GM21423 (cell line): ENCODE measurements at regions not wholly inside any gene's neighbourhood (a gene's known extent, or its start where the extent isn't known, plus 50 kb on each side); places are given as distances from the start of the nearest gene placed in this dataset.

Experiments used
- ATAC-seq: cut with Tn5 transposase; IDR thresholded peaks from one replicate; pipeline ENCODE4 v1.9.1; 2021; ENCODE audit warnings: mild to moderate bottlenecking, moderate library complexity; ENCODE audit not compliant: unreplicated experiment

DNA sequence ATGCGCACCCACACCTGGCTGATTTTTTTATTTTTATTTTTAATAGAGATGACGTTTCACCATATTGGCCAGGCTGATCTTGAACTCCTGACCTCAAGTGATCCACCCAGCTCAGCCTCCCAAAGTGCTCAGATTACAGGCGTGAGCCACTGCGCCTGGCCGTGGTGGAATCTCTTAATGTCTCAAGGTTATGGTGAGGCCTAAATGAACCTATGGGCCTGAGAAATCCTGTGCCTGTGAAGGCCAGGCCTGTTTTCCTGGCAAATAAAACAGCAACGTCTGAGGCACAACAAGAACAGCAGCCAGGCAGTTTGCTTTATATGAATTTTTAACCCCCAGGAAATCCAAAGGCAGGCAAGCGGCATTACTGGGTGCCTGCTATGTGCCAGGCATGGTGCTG, 297.5 kb upstream of the ZMIZ1 start:
- no peak for ATAC-seq

DNA sequence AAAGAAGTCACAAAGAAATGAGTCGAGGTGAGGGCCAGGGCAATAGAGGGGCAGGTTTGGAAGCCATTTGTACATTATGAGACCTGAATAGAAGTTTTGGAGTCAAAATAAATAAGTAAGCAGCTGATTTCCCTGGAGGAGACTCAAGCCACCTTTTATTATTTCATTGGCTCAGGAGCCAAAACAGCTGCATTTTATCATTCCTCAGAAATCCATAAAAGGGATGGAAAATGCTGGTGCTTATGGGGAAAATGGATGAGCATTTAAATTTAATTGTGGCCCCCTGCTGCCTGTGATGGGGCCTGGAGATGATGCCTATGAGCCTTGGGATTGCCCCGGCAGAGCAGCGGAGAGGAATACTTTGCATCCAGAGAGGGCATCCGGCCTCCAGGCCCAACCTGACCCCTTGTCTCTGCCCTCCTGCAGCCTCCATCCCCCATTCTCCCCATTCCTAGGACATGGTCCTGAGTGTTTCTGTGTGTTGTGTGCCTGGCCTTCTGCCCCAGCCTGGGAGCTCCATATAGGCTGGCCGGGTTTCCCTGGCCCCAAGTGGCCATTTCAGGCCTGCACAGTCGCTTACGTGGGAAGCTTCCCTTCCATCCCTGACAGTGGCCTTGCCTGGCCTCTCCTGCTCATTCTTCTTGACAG, 296.8 kb upstream of the ZMIZ1 start:
- ATAC-seq: no peak

DNA sequence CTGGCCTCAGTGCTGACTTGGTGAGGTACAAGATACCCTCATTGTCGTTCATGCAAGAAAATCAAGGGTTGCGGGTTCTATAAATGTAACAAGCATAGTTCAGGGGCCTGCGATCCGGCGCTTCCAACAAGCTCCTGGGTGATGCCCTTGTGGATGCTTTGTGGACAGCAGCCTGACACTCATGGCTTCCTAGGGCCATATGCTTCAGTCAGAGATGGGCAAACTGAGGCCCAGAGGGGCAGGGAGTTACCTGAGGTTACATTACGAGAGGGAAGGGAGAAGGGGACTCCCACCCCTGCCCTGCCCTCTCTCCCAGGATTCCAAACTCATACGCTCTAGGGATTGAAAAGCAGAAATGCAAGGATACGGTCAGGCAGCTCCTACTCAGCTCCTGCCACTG, 296.3 kb upstream of the ZMIZ1 start:
- ATAC-seq: no peak

DNA sequence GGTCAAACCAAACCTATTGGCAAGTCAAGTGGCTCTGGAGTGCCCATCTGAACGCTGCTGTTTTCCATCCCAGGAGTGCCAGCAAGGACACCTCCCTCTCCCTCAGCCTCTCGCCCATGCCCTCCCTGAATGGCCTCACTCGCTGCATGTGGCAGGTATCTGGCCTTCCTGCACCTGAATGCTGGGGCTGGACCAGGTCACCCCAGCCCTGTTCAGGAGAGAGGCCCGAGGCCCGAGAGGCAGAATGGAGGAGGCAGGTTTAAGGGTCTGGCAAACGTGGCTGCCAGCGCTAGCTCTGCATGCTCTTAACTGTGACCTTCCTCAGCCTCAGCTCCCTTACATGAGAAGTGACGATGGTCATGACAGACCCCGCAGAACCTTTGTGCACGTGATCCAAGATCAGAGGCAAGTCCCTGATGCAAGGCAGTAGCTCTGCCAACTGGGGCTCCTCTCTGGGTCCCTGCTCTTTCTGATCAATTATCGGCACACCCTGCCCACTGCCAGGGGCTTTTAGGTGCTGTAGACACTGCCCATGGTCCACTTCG, 295.7 kb upstream of the ZMIZ1 start:
- no peak for ATAC-seq

DNA sequence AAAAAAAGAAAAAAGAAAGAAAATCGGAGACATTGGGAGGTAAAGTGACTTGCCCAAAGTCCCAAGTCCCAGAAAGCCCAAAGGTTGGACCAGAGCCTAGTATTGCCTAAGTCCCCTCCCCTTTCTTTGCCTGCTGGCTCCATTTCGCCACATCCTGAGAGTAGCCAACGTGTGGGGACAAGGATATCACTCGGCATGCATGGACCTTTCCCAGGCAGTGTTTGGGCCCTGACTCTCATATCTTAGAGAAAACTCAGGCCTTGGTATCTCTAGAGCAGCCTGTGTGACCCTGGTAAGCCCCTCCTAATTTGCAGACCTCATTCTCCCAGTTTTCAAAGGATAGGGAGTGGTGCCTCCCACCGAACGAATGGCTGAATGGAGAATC, 294.2 kb upstream of the ZMIZ1 start:
- no peak for ATAC-seq

DNA sequence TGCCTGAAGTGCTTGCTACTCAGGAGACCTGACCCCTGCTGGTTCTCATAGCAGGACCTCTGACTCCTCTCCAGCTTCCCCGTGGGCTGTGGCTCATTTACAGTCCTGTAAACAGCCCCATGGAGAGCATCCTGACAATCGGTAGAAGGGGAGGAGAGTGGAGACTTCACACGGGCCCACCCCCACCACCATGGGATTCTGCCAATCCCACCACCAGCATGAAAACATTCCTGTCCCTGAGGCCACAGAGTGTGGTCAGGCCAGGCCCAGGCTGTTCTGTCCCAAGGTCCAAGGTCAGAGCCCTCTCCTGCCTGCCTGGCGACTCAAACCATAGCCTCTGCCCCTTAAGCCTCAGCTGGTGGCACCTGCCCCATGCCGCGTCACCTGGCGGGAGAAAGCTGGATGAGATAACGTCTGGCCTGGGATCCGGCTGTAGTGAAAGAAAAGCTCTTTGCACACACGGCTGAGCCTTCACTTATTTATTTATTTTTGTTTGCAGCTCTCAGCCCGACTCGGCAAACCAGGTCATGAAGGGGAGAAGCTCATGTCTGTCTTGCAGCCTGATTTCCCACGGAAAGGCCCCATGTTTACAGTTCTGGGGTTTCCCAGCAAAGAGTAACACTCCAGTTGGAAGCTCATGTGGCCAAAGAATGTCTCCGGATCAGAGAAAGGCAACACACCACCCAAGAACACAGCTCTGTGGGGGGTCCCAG, 293.6 kb upstream of the ZMIZ1 start:
- ATAC-seq: no peak

DNA sequence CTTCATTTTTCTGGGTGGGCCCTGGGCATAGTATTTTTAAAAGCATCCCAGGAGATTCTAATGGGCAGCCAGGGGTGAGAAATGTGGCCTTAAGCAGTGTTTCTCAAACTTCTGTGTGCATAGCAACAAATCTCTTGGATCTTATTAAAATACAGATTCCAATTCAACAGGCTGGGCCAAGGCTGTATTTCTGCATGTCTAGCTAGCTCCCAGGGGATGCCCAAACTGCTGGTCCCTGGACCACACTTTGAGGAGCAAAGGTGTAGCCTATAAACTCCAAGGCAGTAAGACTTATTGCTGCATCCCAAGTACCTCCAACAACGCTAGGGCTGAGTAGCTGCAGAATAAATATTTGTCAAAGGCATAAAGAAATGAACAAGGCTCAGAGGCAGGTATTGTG, 292.9 kb upstream of the ZMIZ1 start:
- ATAC-seq: no peak

DNA sequence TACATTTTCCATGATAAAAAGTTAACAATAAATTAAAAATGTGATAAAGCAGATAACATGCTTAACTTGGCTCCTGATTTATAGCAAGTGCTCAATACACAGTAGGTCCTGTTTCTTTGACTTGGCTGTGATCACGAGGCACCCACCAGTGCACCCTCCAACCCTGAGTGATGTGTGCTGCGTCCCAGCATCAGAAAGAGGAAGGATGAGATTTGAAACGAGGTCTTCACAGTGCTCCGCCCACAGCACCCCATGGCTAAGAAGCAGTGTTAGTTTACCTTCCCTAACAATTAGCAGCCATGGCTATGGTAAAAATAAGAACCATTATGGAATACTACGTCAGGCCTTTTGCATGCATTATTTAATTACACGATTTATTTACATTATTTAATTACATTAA, 292.0 kb upstream of the ZMIZ1 start:
- ATAC-seq: no peak

DNA sequence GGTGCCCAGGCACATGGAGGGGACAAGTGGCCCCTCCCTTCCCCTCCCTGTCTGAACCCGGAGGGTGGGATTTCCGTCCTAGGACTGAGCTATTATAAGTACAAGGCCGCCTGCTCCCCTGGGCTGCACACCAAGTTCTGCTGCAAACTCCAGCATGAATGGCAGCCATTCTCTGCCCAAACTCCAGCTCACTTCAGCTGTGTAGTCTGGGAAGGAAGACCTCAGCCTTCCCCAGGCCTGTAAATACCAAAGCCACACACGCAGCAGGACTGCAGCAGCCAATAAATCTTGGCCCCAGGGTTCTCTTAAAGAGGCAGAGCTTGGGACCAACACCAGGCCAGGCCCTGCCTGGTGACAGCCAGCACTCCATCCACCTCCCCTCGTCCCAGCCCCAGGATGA, 291.3 kb upstream of the ZMIZ1 start:
- no peak for ATAC-seq

DNA sequence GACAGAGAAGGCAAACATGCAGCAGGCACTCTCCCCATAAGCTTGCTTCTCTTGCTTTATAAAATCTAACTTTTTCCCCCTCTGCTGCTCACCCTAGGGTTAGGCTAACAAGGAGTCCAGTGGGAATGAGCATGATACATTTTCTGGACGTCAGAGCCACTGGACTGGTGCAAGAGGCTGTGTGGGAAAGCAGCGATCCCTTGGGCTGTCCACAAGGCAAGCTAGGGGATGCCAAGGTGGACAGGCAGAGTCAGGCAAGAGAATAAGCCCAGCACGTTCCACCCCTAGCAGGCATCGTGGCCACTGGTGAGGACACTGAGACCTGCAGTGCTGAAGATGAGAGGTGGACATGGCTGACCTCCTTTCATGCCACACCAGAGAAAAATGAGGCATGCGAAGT, 290.9 kb upstream of the ZMIZ1 start:
- no peak for ATAC-seq

DNA sequence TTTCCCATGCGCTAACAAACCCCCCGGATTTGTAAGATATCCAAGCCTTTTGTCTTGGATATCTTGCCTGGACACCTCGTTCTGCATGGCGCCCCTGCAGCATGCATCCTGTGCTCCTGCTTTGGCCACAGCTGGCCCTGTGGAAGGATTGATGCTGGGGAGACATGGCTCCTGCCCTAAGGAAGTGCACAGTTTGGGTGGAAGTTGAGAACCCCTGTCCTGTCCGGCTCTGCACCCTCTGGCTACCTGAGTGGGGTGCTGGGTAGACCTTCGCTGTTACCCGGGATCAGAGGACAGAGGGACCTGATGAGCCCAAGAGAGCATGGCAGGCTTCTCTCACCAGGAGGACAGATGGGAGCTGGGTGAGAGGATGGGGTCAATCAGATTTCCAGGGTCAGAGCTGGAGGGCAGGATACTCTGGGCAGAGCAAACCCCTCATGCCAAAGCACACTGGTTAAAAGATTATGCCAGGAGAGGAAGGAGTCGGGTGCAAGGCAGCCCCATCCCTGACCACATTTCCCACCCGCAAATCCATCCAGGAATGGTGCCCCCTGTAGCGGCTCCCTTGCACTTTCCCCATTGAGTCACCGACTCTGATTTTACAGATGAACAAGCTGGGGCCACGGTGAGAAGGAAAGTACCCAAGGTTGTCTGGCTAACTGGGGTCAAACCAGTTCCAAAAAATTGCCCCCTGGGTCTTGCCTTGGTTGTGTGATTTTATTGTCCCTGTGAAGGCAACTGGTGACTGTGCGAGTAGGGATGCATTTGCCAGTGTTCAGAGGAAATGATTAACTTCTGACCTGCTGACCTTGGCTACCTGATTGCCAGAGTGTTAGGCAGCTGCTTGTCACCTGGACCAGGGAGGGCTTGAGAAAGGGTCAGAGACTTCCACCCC, 290.1 kb upstream of the ZMIZ1 start:
- ATAC-seq: no peak

DNA sequence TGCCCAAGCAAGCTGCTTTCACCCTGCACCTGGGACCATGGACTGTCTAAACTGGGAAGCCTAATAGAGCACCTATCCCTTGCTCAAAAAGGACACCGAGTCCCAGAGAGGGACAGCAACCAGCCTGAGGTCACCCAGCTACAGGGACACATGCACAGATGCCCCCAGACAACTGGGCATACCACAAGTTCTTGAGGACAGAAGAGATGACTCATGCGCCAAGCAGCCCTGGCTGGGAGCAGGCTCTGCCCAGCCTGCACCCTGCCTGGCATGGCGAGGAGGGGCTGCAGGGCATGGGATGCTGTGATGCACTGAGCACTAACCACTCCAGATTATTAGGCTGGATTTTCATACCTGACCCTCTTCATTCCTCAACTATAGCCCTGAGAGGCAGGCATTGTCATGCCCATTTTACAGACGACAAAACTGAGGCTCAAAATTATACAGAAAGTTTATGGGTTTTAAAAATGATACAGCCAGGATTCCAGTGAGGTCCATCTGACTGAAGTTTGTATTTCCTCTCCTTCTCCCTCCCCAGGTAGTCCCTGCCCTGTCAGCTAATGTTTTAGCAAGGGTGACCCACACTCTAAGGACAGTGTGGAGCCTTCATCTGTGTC, 289.3 kb upstream of the ZMIZ1 start:
- no peak for ATAC-seq

DNA sequence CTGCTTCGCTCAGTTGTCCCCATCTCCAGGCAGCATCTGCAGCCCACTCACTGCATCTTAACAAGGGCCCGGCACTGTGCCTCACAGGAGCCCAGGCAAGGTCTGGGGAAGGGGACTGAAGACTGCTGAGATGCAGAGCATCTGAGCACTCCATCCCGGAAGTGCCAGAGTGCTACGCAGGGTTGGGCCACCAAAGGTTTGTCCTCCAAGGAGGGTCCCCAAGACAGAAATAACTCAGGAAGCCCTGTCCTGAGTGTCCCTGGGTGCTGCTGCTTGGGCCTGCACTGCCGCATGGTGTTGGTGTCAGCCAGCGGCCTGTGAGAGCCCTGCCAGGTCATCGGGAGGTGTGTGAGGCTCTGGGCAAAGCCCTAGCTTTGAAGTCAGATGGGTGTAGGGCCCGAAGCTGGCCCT, 288.2 kb upstream of the ZMIZ1 start:
- no peak for ATAC-seq

DNA sequence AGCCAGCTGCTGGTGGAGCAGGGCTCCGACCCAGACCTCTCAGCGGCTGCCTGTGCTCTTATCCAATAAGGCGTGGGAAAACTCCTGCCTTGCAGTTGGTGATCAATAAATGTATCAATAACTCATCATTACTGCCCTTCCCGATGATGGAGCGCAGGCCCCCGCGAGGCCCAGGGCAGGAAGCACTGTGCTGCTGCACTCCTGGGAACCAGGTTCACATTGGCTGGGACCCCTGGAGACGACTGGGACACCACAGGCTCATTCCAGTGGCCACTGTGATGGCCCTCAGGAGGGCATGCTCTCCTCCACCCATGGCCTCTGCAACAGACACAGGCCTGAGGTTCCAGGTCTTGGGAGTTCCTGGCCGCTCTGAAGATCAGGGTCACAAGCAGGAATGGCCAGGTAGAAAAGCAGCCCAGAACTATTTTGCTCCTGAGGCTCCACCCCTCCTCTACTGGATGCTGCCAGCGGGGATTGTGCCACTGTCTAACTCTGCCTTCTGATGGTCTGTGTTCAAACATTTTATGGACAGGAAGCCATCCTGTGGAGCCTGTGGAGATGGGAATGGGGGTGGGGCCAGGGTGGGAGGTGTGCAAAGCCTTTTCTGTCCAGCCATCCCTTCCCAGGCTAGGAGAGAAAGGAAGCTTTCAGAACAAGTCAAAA, 287.4 kb upstream of the ZMIZ1 start:
- no peak for ATAC-seq

DNA sequence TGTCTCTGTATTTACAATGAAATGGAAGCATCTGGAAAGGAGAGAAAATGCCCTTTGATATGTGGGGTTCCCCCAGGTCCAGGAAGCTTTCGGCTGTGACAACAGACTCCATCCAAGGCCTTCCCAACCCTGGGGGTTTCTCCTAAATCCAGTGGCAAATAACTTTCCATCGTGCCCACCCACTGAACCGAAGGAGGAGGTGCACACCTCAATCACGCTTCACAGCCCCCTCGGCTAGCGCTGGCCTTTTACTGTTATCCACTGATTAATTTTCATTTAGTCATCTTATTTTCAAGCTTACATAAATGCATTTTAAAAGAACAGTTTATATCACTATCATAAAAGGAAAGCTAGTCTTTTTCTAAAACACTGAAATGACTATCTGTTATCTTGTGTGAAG, 286.8 kb upstream of the ZMIZ1 start:
- ATAC-seq: no peak

DNA sequence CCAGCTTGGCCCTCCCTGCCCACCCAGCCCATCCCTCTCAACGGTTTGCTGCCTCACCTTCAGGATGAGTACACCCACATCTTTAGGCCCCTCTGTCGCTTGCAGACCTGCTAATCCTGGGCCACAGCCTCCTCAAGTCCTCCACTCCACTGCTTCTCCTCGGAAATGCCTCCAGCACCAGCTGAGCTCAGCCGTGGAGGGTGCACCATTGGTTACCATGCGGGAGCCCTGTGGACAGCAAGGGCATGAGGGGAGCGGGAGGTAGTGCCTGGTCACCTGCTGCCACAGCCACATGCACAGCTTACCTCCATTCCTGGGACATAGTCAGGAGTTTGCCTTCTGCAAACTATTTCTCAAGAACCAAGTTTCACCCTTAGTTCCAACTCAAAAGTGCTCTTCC, 286.3 kb upstream of the ZMIZ1 start:
- no peak for ATAC-seq

DNA sequence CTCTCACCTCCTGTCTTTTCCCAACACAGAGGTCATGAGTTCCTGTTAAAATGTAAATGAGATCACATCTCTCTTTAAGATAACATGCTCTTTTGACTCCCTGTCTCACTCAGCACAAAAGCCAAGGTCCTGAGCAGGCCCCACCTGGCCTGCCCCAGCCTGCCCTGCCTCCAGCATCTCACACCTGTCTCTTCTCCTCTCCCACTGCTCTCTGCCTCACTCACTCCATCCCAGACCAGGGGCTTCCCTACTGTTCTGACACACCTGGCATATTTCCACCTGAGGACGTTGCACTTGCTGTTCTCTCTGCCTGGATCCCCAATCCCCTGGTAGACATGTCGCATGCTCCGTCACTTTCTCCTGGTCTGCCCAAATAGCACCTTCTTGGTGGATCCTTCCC, 285.0 kb upstream of the ZMIZ1 start:
- ATAC-seq: no peak

DNA sequence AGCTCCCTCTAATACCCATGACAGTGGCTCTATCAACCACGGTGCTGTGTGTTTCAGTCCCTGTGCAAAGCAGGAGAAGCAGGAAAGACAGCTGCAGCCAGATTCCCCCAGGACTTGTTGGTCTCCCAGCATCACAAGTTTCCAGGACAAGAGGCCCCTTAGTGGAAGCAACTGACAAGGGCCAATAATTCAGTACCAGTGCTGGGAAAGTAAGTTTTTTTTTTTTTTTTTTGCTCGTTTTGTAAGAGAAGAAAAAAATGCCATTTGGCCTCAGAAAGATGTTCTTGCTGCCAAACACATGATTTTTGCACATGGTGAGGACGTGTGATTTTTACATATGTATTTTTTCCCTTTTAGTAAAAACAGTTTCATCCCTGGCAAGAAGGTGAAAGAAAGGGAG, 284.2 kb upstream of the ZMIZ1 start:
- ATAC-seq: no peak

DNA sequence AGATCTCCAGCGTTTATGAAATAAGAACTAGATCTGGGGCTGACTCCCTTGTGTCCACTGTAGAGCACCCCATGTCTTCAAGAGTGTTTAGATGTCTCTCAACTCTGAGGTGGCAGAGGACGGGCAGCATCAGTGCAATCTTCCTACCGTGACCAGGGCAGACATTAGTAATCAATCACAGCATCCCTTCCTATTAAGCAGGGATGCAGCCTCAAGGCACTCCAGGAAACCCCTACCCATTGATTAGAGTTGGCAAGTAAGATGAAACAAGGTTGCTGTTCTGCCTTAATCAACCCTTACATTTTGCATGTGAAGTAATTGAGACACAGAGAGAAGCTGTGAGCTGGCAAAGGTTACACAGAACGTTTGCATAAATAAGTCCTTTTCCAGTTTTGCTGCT, 283.7 kb upstream of the ZMIZ1 start:
- ATAC-seq: no peak

DNA sequence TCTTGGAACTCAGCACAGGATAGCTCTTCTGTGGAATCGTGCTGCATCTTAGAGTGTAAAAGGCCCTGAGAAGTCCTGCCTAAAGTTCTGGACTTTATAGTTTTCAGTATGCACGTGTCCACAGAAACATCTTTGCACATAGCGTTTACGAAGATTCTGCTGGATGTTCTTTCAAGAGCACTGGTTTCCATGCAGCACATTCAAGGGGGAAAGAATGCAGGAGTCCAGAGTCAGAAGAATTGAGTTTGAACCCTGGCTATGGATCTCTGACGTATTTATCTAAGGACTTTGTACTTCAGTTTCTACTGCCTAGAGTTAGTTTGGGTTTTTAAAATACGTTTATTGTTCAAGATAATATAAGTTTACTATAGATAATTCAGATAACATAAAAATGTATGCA, 282.8 kb upstream of the ZMIZ1 start:
- no peak for ATAC-seq

DNA sequence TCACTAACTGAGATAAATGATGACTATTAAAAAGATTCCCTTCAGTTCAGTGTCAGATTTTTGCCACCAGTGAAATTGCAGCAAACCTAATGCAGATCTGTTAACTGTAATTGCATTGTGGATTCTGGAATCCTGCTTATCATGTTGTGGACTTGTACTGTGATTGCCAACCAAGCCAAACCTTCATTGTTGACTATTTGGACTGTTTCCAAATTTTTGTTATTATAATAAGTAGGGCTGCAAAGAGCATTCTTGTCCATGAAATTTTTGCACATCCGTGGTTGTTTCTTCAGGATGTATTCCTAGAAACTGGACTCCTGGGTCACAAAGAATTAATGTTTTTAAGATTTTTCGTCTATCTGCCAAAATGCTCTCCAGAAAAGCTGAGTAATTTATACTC, 281.6 kb upstream of the ZMIZ1 start:
- ATAC-seq: no peak
